Thymus (tissue), 11 donors: ENCODE measurements at regions not wholly inside any gene's neighbourhood (a gene's known extent, or its start where the extent isn't known, plus 50 kb on each side); places are given as distances from the start of the nearest gene placed in this dataset.
"Not testable (repeated sequence)": the region's sequence is repeated elsewhere in the genome, so short reads cannot be mapped to it uniquely, and the experiment has no call there.

Experiments used
- DNase-seq, 9 donors: peaks; one replicate each; pipeline ENCODE4 v3.0.0-alpha.2; 2013; ENCODE audit warnings: low spot score in 9 of 9, low read depth in 6 of 9, missing footprints in 1 of 9
- H3K27ac ChIP-seq, 2 donors: one replicate each; pipeline ENCODE4 v1.5.1; 2013; ENCODE audit warnings: control low read depth in 1 of 2, low read depth in 1 of 2, low read length in 1 of 2, mild to moderate bottlenecking in 1 of 2, moderate library complexity in 1 of 2
- H3K27me3 ChIP-seq, 2 donors: one replicate each; pipeline ENCODE4 v1.5.1; 2013; ENCODE audit warnings: low read length in 1 of 2; ENCODE audit not compliant: control insufficient read depth in 2 of 2, insufficient read depth in 1 of 2
- H3K36me3 ChIP-seq, 2 donors: one replicate each; pipeline ENCODE4 v1.5.1; 2013; ENCODE audit warnings: low read length in 1 of 2, mild to moderate bottlenecking in 1 of 2, moderate library complexity in 1 of 2; ENCODE audit not compliant: control insufficient read depth in 2 of 2, insufficient read depth in 2 of 2
- H3K4me1 ChIP-seq, 2 donors: one replicate each; pipeline ENCODE4 v1.5.1; 2013; ENCODE audit warnings: low read length in 2 of 2; ENCODE audit not compliant: control insufficient read depth in 2 of 2, insufficient read depth in 2 of 2
- H3K4me3 ChIP-seq, 2 donors: one replicate each; pipeline ENCODE4 v1.5.1; 2013; ENCODE audit warnings: low read length in 2 of 2, control low read depth in 1 of 2, mild to moderate bottlenecking in 1 of 2
- H3K9me3 ChIP-seq, 2 donors: one replicate each; pipeline ENCODE4 v1.5.1; 2013; ENCODE audit warnings: low read length in 1 of 2, mild to moderate bottlenecking in 1 of 2; ENCODE audit not compliant: control insufficient read depth in 2 of 2, insufficient read depth in 1 of 2
- WGBS: extraction: QIAGEN DNeasy Blood & Tissue Kit; methylation state at CpG from one replicate; pipeline ENCODE4 v1.1.7; 2013; 5-methylcytosine and 5-hydroxymethylcytosine counted together
- donor health status: healthy.

- 82% methylated on average over 10 of the region's 10 CpGs for WGBS
- no peak for DNase-seq
- no peaks in the 10 kb centered on the region for H3K27me3 ChIP-seq
Measured at GRCh38 chr4:189206953-189207352, 733.7 kb upstream of the FRG1 start.

GRCh38 chr4:189207872-189208271, 732.8 kb upstream of the FRG1 start:
- no peak overlapping the region for H3K27ac ChIP-seq
- H3K27me3 ChIP-seq: no peaks in the 10 kb centered on the region
- H3K4me3 ChIP-seq: no peak overlapping the region
- H3K9me3 ChIP-seq: no peaks in the 10 kb centered on the region
- 92% methylated on average over 5 of the region's 5 CpGs for WGBS
- DNase-seq: no peak
- peaks cover 0 to 3% of the 10 kb centered on the region in 2 donors for H3K4me1 ChIP-seq
- H3K36me3 ChIP-seq: no peaks in the 10 kb centered on the region

More at GRCh38 chr4:189206953-189207352, 733.7 kb upstream of the FRG1 start:
- H3K4me3 ChIP-seq: no peak overlapping the region
- no peaks in the 10 kb centered on the region for H3K9me3 ChIP-seq
- no peak overlapping the region for H3K27ac ChIP-seq
- H3K36me3 ChIP-seq: no peaks in the 10 kb centered on the region
- peaks cover 0 to 5% of the 10 kb centered on the region in 2 donors for H3K4me1 ChIP-seq

GRCh38 chr4:189215574-189215973, 725.1 kb upstream of the FRG1 start:
- no peak overlapping the region for H3K27ac ChIP-seq
- H3K4me1 ChIP-seq: no peaks in the 10 kb centered on the region
- no peak overlapping the region for H3K4me3 ChIP-seq
- no peaks in the 10 kb centered on the region for H3K9me3 ChIP-seq
- H3K36me3 ChIP-seq: no peaks in the 10 kb centered on the region
- 73% methylated on average over 3 of the region's 3 CpGs for WGBS
- DNase-seq: no peak
- H3K27me3 ChIP-seq: no peaks in the 10 kb centered on the region

GRCh38 chr4:189221691-189222090, 719.0 kb upstream of the FRG1 start:
- Histone ChIP-seq H3K9me3 (no peaks in the 10 kb centered on the region), H3K27ac (no peak overlapping the region), H3K36me3 (no peaks in the 10 kb centered on the region), H3K27me3 (no peaks in the 10 kb centered on the region), H3K4me1 (no peaks in the 10 kb centered on the region), H3K4me3 (no peak overlapping the region)
- WGBS: 84% methylated on average over 4 of the region's 4 CpGs
- no peak for DNase-seq

- no peak overlapping the region for H3K27ac ChIP-seq
- H3K36me3 ChIP-seq: no peaks in the 10 kb centered on the region
- H3K4me3 ChIP-seq: no peak overlapping the region
- no peaks in the 10 kb centered on the region for H3K4me1 ChIP-seq
- no peak for DNase-seq
- no peaks in the 10 kb centered on the region for H3K9me3 ChIP-seq
- WGBS: 84% methylated on average over 1 of the region's 1 CpG
- H3K27me3 ChIP-seq: no peaks in the 10 kb centered on the region
Measured at GRCh38 chr4:189228726-189229125, 711.9 kb upstream of the FRG1 start.

- peaks cover 1 to 11% of the 10 kb centered on the region in 2 donors for H3K9me3 ChIP-seq
- no peak for DNase-seq
- H3K4me3 ChIP-seq: no peak overlapping the region
- H3K4me1 ChIP-seq: no peaks in the 10 kb centered on the region
- no peaks in the 10 kb centered on the region for H3K36me3 ChIP-seq
- no peaks in the 10 kb centered on the region for H3K27me3 ChIP-seq
- WGBS: 90% methylated on average over 2 of the region's 2 CpGs
- H3K27ac ChIP-seq: no peak overlapping the region
Measured at GRCh38 chr4:189232274-189232673, 708.4 kb upstream of the FRG1 start.

- H3K4me3 ChIP-seq, DNase-seq: not testable (repeated sequence)
- WGBS: no CpG with 5 or more reads among the region's 1 CpG
Measured at GRCh38 chr4:189233754-189234153, 706.9 kb upstream of the FRG1 start.

GRCh38 chr4:189234948-189235347, 705.7 kb upstream of the FRG1 start:
- not testable (repeated sequence) for H3K27me3 ChIP-seq, H3K27ac ChIP-seq, H3K4me3 ChIP-seq, H3K36me3 ChIP-seq, H3K4me1 ChIP-seq, DNase-seq
- peaks cover 1 to 11% of the 10 kb centered on the region in 2 donors for H3K9me3 ChIP-seq

More at GRCh38 chr4:189233754-189234153, 706.9 kb upstream of the FRG1 start:
- H3K27ac ChIP-seq, H3K4me1 ChIP-seq, H3K36me3 ChIP-seq, H3K27me3 ChIP-seq: not testable (repeated sequence)
- peaks cover 1 to 11% of the 10 kb centered on the region in 2 donors for H3K9me3 ChIP-seq

- peaks cover 1 to 11% of the 10 kb centered on the region in 2 donors for H3K9me3 ChIP-seq
- no peak for DNase-seq
- no peak overlapping the region for H3K4me3 ChIP-seq
- no peak overlapping the region for H3K27ac ChIP-seq
- WGBS: 93% methylated on average over 6 of the region's 6 CpGs
- H3K27me3 ChIP-seq: no peaks in the 10 kb centered on the region
- no peaks in the 10 kb centered on the region for H3K36me3 ChIP-seq
- no peaks in the 10 kb centered on the region for H3K4me1 ChIP-seq
Measured at GRCh38 chr4:189235599-189235998, 705.1 kb upstream of the FRG1 start.

GRCh38 chr4:189236321-189236720, 704.4 kb upstream of the FRG1 start:
- H3K36me3 ChIP-seq, H3K27me3 ChIP-seq, H3K4me1 ChIP-seq, DNase-seq, H3K27ac ChIP-seq, H3K4me3 ChIP-seq: not testable (repeated sequence)
- H3K9me3 ChIP-seq: peaks cover 1 to 11% of the 10 kb centered on the region in 2 donors
- WGBS: 97% methylated on average over 28 of the region's 28 CpGs
